OCI-LY1 (cell line): ENCODE measurements at regions not wholly inside any gene's neighbourhood (a gene's known extent, or its start where the extent isn't known, plus 50 kb on each side); places are given as distances from the start of the nearest gene placed in this dataset.

ENCODE experiments used
- H2AFZ ChIP-seq: fragments of 200-600 bp; sonication (generic), shearing (Covaris generic); 2 replicates; pipeline ENCODE4 v1.6.0; 2014; ENCODE audit warnings: antibody characterized with exemption, mild to moderate bottlenecking, low read length
- H3F3A ChIP-seq: fragments of 200-600 bp; sonication (generic), shearing (Covaris generic); 2 replicates; pipeline ENCODE4 v1.6.0; 2014; ENCODE audit warnings: mild to moderate bottlenecking, antibody characterized with exemption, low read length, moderate library complexity; ENCODE audit not compliant: insufficient read depth
- H3K27ac ChIP-seq: fragments of 200-600 bp; sonication (generic); 2 replicates; pipeline ENCODE4 v1.5.1; 2014; ENCODE audit warnings: low read length, mixed run types, mild to moderate bottlenecking, low read depth; ENCODE audit not compliant: poor library complexity, severe bottlenecking
- H3K27me3 ChIP-seq: fragments of 200-600 bp; sonication (generic); 2 replicates; pipeline ENCODE4 v1.6.0; 2014; ENCODE audit warnings: antibody characterized with exemption, mild to moderate bottlenecking, low read length, moderate library complexity; ENCODE audit not compliant: insufficient read depth
- H3K36me3 ChIP-seq: fragments of 200-600 bp; sonication (generic); 2 replicates; pipeline ENCODE4 v1.6.1; 2014; ENCODE audit warnings: mild to moderate bottlenecking, antibody characterized with exemption, low read length, moderate library complexity, mixed read lengths; ENCODE audit not compliant: insufficient read depth
- H3K4me1 ChIP-seq: fragments of 200-600 bp; sonication (generic); 2 replicates; pipeline ENCODE4 v1.5.1; 2014; ENCODE audit warnings: mild to moderate bottlenecking, low read length, moderate library complexity; ENCODE audit not compliant: insufficient read depth, severe bottlenecking
- H3K4me2 ChIP-seq: fragments of 200-600 bp; sonication (generic), shearing (Covaris generic); 2 replicates; pipeline ENCODE4 v1.6.1; 2014; ENCODE audit warnings: low read length
- H3K4me3 ChIP-seq: fragments of 200-600 bp; sonication (generic); 2 replicates; pipeline ENCODE4 v1.5.1; 2014; ENCODE audit warnings: low read length, low read depth, mild to moderate bottlenecking, mixed read lengths; ENCODE audit not compliant: poor library complexity, severe bottlenecking
- H3K79me2 ChIP-seq: fragments of 200-600 bp; shearing (Covaris generic); 2 replicates; pipeline ENCODE4 v1.6.1; 2016; ENCODE audit warnings: mixed run types, low read length, mixed read lengths; ENCODE audit not compliant: insufficient read depth
- H3K9ac ChIP-seq: fragments of 200-600 bp; sonication (generic), shearing (Covaris generic); 2 replicates; pipeline ENCODE4 v1.6.1; 2014; ENCODE audit warnings: mild to moderate bottlenecking, low read length, mixed read lengths
- H3K9me2 ChIP-seq: fragments of 200-600 bp; sonication (generic), shearing (Covaris generic); 2 replicates; pipeline ENCODE4 v1.6.1; 2014; ENCODE audit warnings: low read depth, mild to moderate bottlenecking, low read length, mixed read lengths
- H3K9me3 ChIP-seq: fragments of 200-600 bp; shearing (Covaris generic); 2 replicates; pipeline ENCODE4 v1.6.1; 2014; ENCODE audit warnings: low read length, mixed read lengths
- H4K20me1 ChIP-seq: fragments of 200-600 bp; sonication (generic), shearing (Covaris generic); 2 replicates; pipeline ENCODE4 v1.6.0; 2016; ENCODE audit warnings: mild to moderate bottlenecking, low read length; ENCODE audit not compliant: insufficient read depth
- CTCF ChIP-seq: fragments of 200-600 bp; sonication (generic), shearing (Covaris generic); IDR thresholded peaks from 2 replicates; pipeline ENCODE4 v1.5.1; 2017; ENCODE audit warnings: mild to moderate bottlenecking, antibody characterized with exemption, low read length, moderate library complexity, mixed read lengths
- EZH2 ChIP-seq: fragments of 200-600 bp; sonication (generic), shearing (Covaris generic); IDR thresholded peaks from 2 replicates; pipeline ENCODE4 v1.8.0; 2017; ENCODE audit warnings: borderline replicate concordance, mixed run types, mild to moderate bottlenecking, antibody characterized with exemption, low read length, moderate library complexity, mixed read lengths

- Histone ChIP-seq H3F3A (no peaks in the 10 kb centered on the region), H3K9ac (no peak overlapping the region), H3K4me3 (no peak overlapping the region), H3K9me3 (no peaks in the 10 kb centered on the region), H4K20me1 (no peaks in the 10 kb centered on the region), H3K27ac (no peak overlapping the region), H3K79me2 (no peaks in the 10 kb centered on the region), H3K36me3 (no peaks in the 10 kb centered on the region), H3K4me2 (no peak overlapping the region), H3K4me1 (no peaks in the 10 kb centered on the region), H3K9me2 (no peaks in the 10 kb centered on the region), H3K27me3 (no peaks in the 10 kb centered on the region), H2AFZ (no peak overlapping the region)
- TF ChIP-seq CTCF: no peak
- no peak for TF ChIP-seq EZH2
These were observed 85.5 kb downstream of the CAPZA3 start for GRCh38 chr12:18823461-18823860.

DNA sequence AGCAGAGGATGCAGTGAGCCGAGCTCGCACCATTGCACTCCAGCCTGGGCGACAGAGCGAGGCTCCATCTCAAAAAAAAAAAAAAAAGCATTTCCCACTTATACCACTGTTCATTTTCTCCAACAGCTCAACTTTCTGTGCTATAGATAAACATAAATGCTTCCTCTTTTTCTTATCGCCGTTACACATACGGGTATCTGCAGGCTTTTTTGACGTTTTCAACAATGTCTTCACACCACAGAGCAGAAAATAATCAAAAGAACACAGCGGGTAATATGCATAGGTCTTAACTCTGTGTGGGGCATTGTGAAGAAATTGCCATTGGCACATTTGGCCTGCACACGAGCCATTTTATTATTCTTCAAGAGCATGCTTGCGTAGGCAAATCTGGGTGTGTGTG is 86.4 kb downstream of the CAPZA3 start:
- Histone ChIP-seq H3K79me2 (no peaks in the 10 kb centered on the region), H3K27ac (no peak overlapping the region)

DNA sequence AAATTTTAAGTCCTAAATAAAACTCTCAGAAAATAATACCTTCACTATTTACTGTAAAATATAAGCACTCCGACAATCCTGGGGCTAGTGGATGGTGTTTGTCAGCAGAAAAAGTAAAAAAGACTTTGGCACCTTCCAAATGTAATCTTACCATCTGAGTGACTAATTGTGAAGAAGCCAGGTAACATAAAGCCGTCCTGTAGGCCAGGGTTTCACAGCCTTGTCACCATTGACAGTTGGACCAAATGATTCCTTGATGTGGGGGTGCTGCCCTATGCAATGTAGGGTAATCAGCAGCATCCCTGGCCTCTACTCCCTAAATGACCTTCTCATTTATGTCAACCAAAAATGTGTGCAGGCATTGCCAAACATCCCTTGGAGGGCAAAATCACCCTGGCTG is 87.2 kb downstream of the CAPZA3 start:
- TF ChIP-seq CTCF (no peak), EZH2 (no peak)
- no peaks in the 10 kb centered on the region for H3K27me3 ChIP-seq
- no peaks in the 10 kb centered on the region for H3K9me2 ChIP-seq
- H3F3A ChIP-seq: no peaks in the 10 kb centered on the region
- H3K79me2 ChIP-seq: no peaks in the 10 kb centered on the region
- no peak overlapping the region for H2AFZ ChIP-seq
- no peaks in the 10 kb centered on the region for H3K4me1 ChIP-seq
- no peak overlapping the region for H3K4me2 ChIP-seq
- H3K4me3 ChIP-seq: no peak overlapping the region
- no peak overlapping the region for H3K27ac ChIP-seq
- peaks cover 3% of the 10 kb centered on the region; the same call in 1 of the 2 replicates for H3K9me3 ChIP-seq
- H3K9ac ChIP-seq: no peak overlapping the region
- H4K20me1 ChIP-seq: no peaks in the 10 kb centered on the region
- no peaks in the 10 kb centered on the region for H3K36me3 ChIP-seq

More for the DNA sequence above, 86.4 kb downstream of the CAPZA3 start:
- Histone ChIP-seq H3K4me3 (no peak overlapping the region), H3K4me2 (no peak overlapping the region), H3K9me2 (no peaks in the 10 kb centered on the region), H3F3A (no peaks in the 10 kb centered on the region), H3K9ac (no peak overlapping the region), H3K36me3 (no peaks in the 10 kb centered on the region), H4K20me1 (no peaks in the 10 kb centered on the region), H3K4me1 (no peaks in the 10 kb centered on the region), H3K27me3 (no peaks in the 10 kb centered on the region), H3K9me3 (peaks cover 3% of the 10 kb centered on the region; the same call in 1 of the 2 replicates), H2AFZ (no peak overlapping the region)
- no peak for TF ChIP-seq CTCF
- no peak for TF ChIP-seq EZH2
